ENCODE measurements at regions not wholly inside any gene's neighbourhood (a gene's known extent, or its start where the extent isn't known, plus 50 kb on each side); places are given as distances from the start of the nearest gene placed in this dataset.

DNA sequence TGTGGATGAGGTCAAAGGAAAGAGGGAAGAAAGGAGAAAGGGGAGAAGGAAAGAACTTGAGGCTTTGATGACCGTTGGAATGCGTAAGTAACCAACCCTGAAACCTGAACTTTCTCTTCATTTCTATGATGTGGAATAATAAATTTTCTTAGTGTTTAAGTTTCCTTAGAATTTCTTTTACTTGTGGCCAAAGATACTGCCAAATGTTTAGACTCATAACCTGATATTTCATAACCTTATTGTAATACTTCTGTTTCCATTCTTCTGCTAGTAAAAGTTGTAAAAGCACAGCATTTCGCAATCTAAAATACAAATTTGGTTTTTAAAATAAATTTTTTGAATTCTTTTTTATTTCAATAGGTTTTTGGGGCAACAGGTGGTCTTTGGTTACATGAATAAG is 258.5 kb upstream of the GIMD1 start:
- ATAC-seq (no peak), DNase-seq (ENCODE audit: extremely low read depth in 1 of 4, low spot score in 3 of 4) (no peak), FAIRE-seq (no peak)
- Histone ChIP-seq H3K27me3 (ENCODE audit: control insufficient read depth in 2 of 2, insufficient read depth in 2 of 2, low read length in 2 of 2) (no peaks in the 10 kb centered on the region), H3K36me3 (ENCODE audit: control insufficient read depth, insufficient read depth, low read length) (no peaks in the 10 kb centered on the region), H3K9me3 (replicated peaks; ENCODE audit: control insufficient read depth, insufficient read depth, low read depth, low read length) (no peaks in the 10 kb centered on the region), H3K27ac (ENCODE audit: extremely low read depth, low read depth, low read length) (no peak overlapping the region), H3K9ac (ENCODE audit: insufficient read depth in 1 of 2, low read depth in 2 of 2, low read length in 2 of 2) (no peak overlapping the region), H3K79me2 (ENCODE audit: control insufficient read depth, insufficient read depth, low read length) (no peaks in the 10 kb centered on the region), H3K9me1 (ENCODE audit: control insufficient read depth, insufficient read depth, low read length) (no peaks in the 10 kb centered on the region), H2AFZ (ENCODE audit: low read depth, low read length) (no peak overlapping the region), H4K20me1 (replicated peaks; ENCODE audit: control insufficient read depth, insufficient read depth, low read length) (no peaks in the 10 kb centered on the region), H3K4me2 (ENCODE audit: insufficient read depth, low read length) (no peak overlapping the region), H3K4me1 (replicated peaks in 1 of 2; ENCODE audit: control insufficient read depth in 2 of 2, insufficient read depth in 2 of 2, low read length in 2 of 2) (no peaks in the 10 kb centered on the region), H3K4me3 (no peak overlapping the region)
- no peak for TF ChIP-seq FOXJ2 (tag; IDR thresholded peaks at IDR 0.05)
- TF ChIP-seq FOXJ3 (CRISPR knock-in tag; IDR thresholded peaks at IDR 0.05), result no peak
- TF ChIP-seq HEY1 (CRISPR knock-in tag; IDR thresholded peaks at IDR 0.05; ENCODE audit: borderline replicate concordance), result no peak
- TF ChIP-seq SMARCB1 (IDR thresholded peaks at IDR 0.05; ENCODE audit: insufficient read length, low read depth), result no peak
- no peak for TF ChIP-seq ZFPM2 (CRISPR knock-in tag; IDR thresholded peaks at IDR 0.05)
- TF ChIP-seq SAFB2 (IDR thresholded peaks at IDR 0.05; ENCODE audit: borderline replicate concordance, low read depth, low read length, severe bottlenecking), result no peak
- TF ChIP-seq, protein P1, sequence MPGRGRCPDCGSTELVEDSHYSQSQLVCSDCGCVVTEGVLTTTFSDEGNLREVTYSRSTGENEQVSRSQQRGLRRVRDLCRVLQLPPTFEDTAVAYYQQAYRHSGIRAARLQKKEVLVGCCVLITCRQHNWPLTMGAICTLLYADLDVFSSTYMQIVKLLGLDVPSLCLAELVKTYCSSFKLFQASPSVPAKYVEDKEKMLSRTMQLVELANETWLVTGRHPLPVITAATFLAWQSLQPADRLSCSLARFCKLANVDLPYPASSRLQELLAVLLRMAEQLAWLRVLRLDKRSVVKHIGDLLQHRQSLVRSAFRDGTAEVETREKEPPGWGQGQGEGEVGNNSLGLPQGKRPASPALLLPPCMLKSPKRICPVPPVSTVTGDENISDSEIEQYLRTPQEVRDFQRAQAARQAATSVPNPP (IDR thresholded peaks at IDR 0.05; ENCODE audit: borderline replicate concordance, insufficient read depth, insufficient read length), result no peak
- no peak for TF ChIP-seq ETV6 (IDR thresholded peaks at IDR 0.05; ENCODE audit: borderline replicate concordance in 1 of 2, low read depth in 2 of 2, low read length in 1 of 2)
- no peak for TF ChIP-seq ETV6 (CRISPR knock-in tag; IDR thresholded peaks at IDR 0.05; ENCODE audit: borderline replicate concordance)
- no peak for TF ChIP-seq ELF1 (tag; IDR thresholded peaks at IDR 0.05)
- TF ChIP-seq NONO (IDR thresholded peaks at IDR 0.05; ENCODE audit: low read depth in 2 of 2, low read length in 1 of 2), result no peak
- TF ChIP-seq, protein P2, sequence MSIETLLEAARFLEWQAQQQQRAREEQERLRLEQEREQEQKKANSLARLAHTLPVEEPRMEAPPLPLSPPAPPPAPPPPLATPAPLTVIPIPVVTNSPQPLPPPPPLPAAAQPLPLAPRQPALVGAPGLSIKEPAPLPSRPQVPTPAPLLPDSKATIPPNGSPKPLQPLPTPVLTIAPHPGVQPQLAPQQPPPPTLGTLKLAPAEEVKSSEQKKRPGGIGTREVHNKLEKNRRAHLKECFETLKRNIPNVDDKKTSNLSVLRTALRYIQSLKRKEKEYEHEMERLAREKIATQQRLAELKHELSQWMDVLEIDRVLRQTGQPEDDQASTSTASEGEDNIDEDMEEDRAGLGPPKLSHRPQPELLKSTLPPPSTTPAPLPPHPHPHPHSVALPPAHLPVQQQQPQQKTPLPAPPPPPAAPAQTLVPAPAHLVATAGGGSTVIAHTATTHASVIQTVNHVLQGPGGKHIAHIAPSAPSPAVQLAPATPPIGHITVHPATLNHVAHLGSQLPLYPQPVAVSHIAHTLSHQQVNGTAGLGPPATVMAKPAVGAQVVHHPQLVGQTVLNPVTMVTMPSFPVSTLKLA (conservative IDR thresholded peaks at IDR 0.05), result no peak
- in situ Hi-C loops (cut with MboI), result no loop called here
- POLR2A ChIA-PET, result no interaction called here
- 0% methylated on average over 3 of the region's 3 CpGs for WGBS (ENCODE audit: insufficient coverage, low coverage, missing lambda C conversion rate)
- BruUV-seq (replicated peaks), result no TSS peak
- CTCF ChIA-PET (ENCODE audit: low intra/inter-chr PET ratio), result no interaction called here
- intact Hi-C loops (cut with micrococcal nuclease), result no loop called here
